GM19395 (cell line): ENCODE measurements at regions not wholly inside any gene's neighbourhood (a gene's known extent, or its start where the extent isn't known, plus 50 kb on each side); places are given as distances from the start of the nearest gene placed in this dataset.

Source experiments
- ATAC-seq: cut with Tn5 transposase; IDR thresholded peaks from one replicate; pipeline ENCODE4 v1.9.1; 2021; ENCODE audit warnings: mild to moderate bottlenecking, moderate library complexity; ENCODE audit not compliant: unreplicated experiment

DNA sequence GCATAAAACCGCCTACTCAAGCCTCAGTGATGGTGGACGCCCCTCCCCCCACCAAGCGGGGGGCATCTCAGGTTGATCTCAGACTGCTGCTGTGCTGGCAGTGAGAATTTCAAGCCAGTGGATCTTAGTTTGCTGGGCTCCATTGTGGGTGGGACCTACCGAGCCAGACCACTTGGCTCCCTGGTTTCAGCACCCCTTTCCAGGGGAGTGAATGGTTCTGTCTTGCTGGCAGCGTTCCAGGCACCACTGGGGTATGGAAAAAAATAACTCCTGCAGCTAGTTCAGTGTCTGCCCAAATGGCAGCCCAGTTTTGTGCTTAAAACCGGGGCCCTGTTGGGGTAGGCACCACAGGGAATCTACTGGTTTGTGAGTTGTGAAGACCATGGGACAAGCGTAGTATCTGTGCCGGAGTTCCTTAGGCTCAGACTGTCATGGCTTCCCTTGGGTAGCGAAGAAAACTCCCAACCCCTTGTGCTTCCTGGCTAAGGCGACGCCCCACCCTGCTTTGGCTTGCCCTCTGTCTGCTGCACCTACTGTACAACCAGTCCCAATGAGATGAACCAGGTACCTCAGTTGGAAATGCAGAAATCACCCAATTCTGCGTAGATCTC is 1334.5 kb upstream of the ADGRB3 start:
- no peak for ATAC-seq

DNA sequence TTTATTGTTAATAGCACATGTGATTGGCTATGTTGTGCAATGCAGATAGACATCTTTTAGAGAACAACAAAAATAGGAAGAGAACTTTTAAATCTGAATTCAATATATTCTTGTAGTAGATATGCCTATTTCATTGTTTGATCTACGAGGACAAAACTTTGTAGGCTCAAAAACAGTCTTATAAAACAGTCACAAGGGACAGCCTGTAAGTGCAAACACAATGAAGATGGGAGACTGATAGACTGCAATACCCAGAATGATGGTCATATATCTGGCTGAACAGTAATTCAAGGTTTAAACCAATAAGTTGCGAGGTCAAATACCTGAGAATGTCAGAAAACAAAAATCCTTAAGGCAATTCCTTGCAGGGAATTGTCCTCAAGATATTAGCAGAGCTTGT is 1342.9 kb upstream of the ADGRB3 start:
- ATAC-seq, result no peak

DNA sequence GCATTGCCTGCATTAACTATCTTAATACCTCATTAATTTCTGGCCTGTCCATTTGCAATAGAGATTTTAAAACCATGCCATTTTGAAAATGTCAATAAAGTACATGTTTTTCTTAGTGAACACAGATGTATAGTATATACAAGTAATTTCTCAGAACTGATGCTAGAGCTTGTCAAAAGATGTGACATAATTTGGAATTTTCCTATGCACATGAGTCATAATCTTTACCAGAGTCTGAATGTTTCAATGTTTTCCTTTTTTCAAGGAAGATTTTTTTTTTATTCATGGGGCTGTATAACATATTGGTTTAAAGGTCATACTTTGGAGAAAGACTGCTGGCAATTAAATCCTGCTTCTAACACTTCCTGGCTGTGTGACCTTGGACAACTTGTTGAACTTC is 1347.5 kb upstream of the ADGRB3 start:
- no peak for ATAC-seq

DNA sequence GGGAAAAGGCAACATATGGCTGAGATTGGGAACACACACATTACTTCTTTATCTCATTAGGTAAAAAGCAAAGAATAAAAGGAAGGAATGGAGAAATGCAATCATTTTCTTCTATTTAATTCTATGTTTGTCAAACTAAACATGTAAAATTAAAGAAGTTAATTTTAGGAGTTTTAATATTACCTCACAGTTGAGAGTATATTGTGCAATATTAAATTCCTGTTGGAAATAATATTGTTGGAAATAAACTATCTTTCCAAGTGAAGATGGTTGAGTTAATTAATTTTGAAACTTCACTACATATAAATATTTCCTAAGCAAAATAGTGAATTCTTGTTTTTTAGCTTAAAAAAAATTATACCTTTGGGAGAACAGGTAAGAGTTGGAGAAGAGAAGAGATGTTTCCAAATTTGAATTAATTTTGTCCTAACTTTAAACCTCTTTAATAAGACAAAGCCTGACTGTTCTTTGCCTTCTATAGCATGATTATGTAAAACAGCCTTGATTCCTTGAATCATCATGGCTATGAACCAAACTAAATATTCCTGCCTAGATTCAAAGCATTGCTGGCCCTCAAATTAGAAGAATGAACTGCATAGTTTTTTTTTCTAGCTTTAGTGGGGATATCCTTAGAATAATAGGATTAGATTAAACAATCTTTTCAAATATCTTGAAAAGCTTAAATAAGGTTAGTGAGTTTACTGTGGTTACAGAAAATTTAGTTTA is 1349.1 kb upstream of the ADGRB3 start:
- no peak for ATAC-seq

GRCh38 chr6:67277312-67277711 is 1357.8 kb upstream of the ADGRB3 start:
- no peak for ATAC-seq

- no peak for ATAC-seq
Measured at GRCh38 chr6:67265996-67266921, 1368.8 kb upstream of the ADGRB3 start.

GRCh38 chr6:67252663-67253062 is 1382.4 kb upstream of the ADGRB3 start:
- ATAC-seq, result no peak

DNA sequence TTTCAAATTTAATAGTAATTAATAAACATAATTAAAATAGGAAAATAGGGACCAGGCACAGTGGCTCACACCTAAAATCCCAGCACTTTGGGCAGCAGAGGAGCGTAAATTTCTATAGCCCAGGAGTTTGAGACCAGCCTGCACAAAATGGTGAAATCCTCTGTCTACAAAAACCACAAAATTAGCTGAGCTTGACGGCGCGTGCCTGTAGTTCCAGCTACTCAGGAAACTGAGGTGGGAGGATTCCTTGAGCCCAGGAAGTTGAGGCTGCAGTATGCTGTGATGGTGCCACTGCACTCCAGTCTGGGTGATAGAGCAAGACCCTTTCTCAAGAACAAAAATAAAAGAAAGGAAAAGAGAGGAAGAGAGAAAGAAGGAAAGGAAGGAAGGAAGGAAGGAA is 1387.0 kb upstream of the ADGRB3 start:
- ATAC-seq, result no peak

GRCh38 chr6:67244037-67244436 is 1391.0 kb upstream of the ADGRB3 start:
- ATAC-seq, result no peak

GRCh38 chr6:67237277-67237676 is 1397.8 kb upstream of the ADGRB3 start:
- ATAC-seq, result no peak

GRCh38 chr6:67231092-67231491 is 1404.0 kb upstream of the ADGRB3 start:
- ATAC-seq, result no peak

DNA sequence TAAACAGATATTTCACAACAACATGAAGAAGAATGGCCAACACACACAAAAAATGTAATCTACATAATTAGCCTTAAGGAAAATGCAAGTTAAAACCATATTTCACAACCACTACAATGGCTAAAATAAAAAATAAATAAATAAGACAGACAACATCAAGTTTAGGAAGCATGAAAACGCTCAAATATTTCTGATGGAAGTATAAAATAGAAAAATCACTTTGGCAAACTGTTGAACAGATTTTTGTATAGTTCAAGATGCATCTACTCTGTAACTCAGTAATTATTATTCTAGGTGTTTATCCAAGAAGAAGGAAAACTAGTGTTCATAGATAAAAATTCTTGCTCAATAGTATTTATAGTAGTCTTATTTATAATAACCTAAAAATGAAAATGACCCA is 1410.1 kb upstream of the ADGRB3 start:
- ATAC-seq, result no peak

- no peak for ATAC-seq
Measured at GRCh38 chr6:67221226-67221625, 1413.9 kb upstream of the ADGRB3 start.

- ATAC-seq, result no peak
Measured at GRCh38 chr6:67219346-67219745, 1415.7 kb upstream of the ADGRB3 start.

GRCh38 chr6:67212584-67212983 is 1422.5 kb upstream of the ADGRB3 start:
- ATAC-seq, result no peak

DNA sequence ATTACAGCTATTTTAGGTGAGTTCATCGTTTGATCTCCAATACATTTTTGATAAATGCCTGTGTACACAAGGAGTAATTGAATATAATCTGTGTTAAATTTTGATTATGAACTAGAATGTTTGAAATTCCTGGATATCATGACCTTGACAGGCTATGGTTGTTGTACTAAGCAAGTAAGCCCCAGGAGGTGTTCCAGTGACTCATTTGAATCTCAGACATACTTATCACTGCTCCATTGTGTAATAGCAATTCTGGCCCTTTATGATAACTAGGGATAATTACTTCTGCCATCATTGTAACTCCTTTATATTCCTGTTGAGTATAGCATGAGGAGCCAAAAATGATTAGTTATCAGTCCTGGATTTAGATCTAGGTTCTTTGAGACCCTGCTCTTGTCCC is 1424.6 kb upstream of the ADGRB3 start:
- ATAC-seq, result no peak

DNA sequence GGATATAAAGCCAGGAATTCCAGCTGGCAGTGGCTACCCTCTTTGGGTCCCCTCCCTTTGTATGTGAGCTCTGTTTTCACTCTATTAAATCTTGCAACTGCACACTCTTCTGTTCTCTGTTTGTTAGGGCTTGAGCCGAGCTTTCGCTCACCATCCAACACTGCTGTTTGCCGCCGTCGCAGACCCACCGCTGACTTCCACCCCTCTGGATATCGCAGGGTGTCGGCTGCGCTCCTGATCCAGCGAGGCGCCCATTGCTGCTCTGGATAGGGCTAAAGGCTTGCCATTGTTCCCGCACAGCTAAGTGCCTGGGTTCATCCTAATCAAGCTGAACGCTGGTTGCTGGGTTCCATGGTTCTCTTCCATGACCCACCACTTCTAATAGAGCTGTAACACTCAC is 1433.5 kb upstream of the ADGRB3 start:
- no peak for ATAC-seq

DNA sequence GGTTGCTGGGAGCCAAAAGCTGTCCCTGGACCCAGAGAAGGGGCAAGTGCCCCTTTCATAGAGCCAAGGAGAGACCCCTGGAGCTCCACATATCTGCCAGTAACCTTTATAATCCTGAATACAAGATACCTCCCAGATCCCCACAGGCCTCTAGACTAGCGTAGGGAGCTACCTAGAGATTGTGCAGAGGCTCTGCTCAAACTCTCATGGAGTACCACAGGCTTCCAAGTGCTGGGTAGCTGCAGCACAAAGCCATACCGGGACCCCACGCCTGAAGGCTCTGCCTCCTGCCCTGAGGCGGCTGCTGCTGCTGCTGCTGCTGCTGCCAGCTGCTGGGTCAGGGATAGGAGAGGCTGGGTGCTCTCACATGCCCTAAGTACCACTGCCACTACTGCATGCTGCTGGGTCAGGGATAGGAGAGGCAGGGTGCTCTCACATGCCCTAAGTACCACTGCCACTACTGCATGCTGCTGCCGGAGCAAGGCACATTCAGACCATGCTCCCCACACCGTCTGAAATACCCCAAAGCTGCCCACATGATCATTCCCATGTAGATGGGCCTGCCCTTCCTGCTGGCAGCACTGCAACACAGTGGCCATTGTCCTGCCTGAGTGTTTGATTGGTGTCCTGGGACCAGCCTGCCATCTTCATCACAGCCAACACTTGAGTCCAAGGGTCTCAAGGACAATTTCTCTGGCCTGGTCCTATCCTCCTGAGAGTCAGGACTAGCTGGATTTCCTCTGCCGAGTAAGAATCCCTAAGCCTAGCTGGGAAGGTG is 1434.3 kb upstream of the ADGRB3 start:
- ATAC-seq, result no peak

- no peak for ATAC-seq
Measured at GRCh38 chr6:67199425-67199824, 1435.7 kb upstream of the ADGRB3 start.

DNA sequence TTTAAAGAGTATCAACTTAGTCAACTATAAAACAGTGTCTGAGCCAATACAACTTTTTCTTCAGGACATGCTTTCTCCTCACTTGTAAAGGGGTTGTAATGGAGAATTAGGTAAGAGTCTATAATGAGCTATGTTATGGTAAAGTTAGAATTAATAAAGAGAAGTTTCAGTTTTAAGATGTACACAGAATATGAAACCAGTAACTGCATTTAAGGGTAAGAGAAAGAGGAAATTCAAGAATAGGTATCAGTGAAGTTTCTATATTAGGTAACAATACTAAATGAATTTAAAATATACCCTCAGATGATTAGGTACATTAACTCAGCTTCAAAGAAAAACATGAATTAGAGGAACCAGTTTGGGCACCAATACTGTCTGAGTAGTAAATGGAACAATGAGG is 1444.3 kb upstream of the ADGRB3 start:
- no peak for ATAC-seq

GRCh38 chr6:67184405-67184804 is 1450.7 kb upstream of the ADGRB3 start:
- ATAC-seq, result no peak
